ENCODE measurements at regions not wholly inside any gene's neighbourhood (a gene's known extent, or its start where the extent isn't known, plus 50 kb on each side); places are given as distances from the start of the nearest gene placed in this dataset.

GRCh38 chr11:134468081-134468668, 56.1 kb upstream of the B3GAT1 start:
- no peaks in the 10 kb centered on the region for H3K79me2 ChIP-seq (ENCODE audit: control insufficient read depth in 1 of 2, insufficient read depth in 2 of 2, low read length in 2 of 2)
- no peak overlapping the region for H2BK120ac ChIP-seq (replicated peaks; ENCODE audit: low read depth, low read length)
- TF ChIP-seq GABPA (IDR thresholded peaks at IDR 0.05; ENCODE audit: borderline replicate concordance, insufficient read depth, low read length) (no peak), MAX (IDR thresholded peaks at IDR 0.05) (no peak), PHF8 (conservative IDR thresholded peaks at IDR 0.05; ENCODE audit: low read depth, low read length) (no peak), KDM5A (IDR thresholded peaks at IDR 0.05; ENCODE audit: low read length) (no peak)
- ChIA-PET POLR2A (ENCODE audit: partially characterized antibody) (no interaction called here), CTCF (ENCODE audit: partially characterized antibody) (interaction anchor here (0.6 to 1.2 kb wide), 2 partner anchors 10 to 42 kb away, joined by 3 to 5 read pairs; no protein-coding TSS in a partner anchor)
- H3K36me3 ChIP-seq (ENCODE audit: control insufficient read depth in 2 of 4, insufficient read depth in 4 of 4, low read length in 3 of 4) = no peaks in the 10 kb centered on the region
- no peak overlapping the region for H4K8ac ChIP-seq (ENCODE audit: extremely low read depth, insufficient read depth, low read length)
- H3K79me1 ChIP-seq (ENCODE audit: low read depth, low read length) = no peaks in the 10 kb centered on the region
- FAIRE-seq (no peak), DNase-seq (ENCODE audit: low read depth in 1 of 2, low spot score in 2 of 2) (no peak)
- no peak overlapping the region for H3K18ac ChIP-seq (ENCODE audit: extremely low read depth, low read length)
- no peak overlapping the region for H4K91ac ChIP-seq (replicated peaks; ENCODE audit: insufficient read length, low read length)
- no peak overlapping the region for H2BK15ac ChIP-seq (ENCODE audit: low read length)
- no peak overlapping the region for H3K23ac ChIP-seq (ENCODE audit: insufficient read length)
- no peaks in the 10 kb centered on the region for H3K9me3 ChIP-seq (ENCODE audit: insufficient read depth in 2 of 2, low read depth in 1 of 2, low read length in 1 of 2)
- H2AK5ac ChIP-seq (ENCODE audit: low read depth, low read length) = no peak overlapping the region
- no peak overlapping the region for H2BK12ac ChIP-seq (ENCODE audit: low read depth, low read length)
- WGBS, 2 experiments (ENCODE audit: extremely low coverage in 1 of 2, insufficient coverage in 1 of 2, insufficient read length in 1 of 2, insufficient replicate concordance in 2 of 2, low coverage in 1 of 2, low lambda C conversion rate in 2 of 2, missing lambda C conversion rate in 1 of 2) = 89% methylated on average over 10 of the region's 10 CpGs; no CpG with 5 or more reads in 1 of the 2 experiments
- no peak overlapping the region for H3K9ac ChIP-seq (replicated peaks in 1 of 4; ENCODE audit: extremely low read depth in 1 of 4, low read depth in 3 of 4, low read length in 3 of 4)
- no peak overlapping the region for H3K4me2 ChIP-seq (ENCODE audit: insufficient read depth in 1 of 2, low read depth in 2 of 2, low read length in 2 of 2)
- no peak overlapping the region for H2AFZ ChIP-seq (ENCODE audit: low read length)
- peaks cover 0 to 2% of the 10 kb centered on the region in 2 experiments for H4K20me1 ChIP-seq (replicated peaks in 1 of 2; ENCODE audit: control insufficient read depth in 1 of 2, insufficient read depth in 2 of 2, low read length in 2 of 2)
- peaks cover 0 to 4% (median 1%) of the 10 kb centered on the region in 4 experiments; a peak in 4 of 7 replicates for H3K4me1 ChIP-seq (replicated peaks in 1 of 4; ENCODE audit: control insufficient read depth in 3 of 4, insufficient read depth in 4 of 4, low read length in 3 of 4)
- no peaks in the 10 kb centered on the region for H3K23me2 ChIP-seq (ENCODE audit: low read depth, low read length)
- H2BK20ac ChIP-seq (ENCODE audit: low read length) = no peak overlapping the region
- H3K56ac ChIP-seq (replicated peaks; ENCODE audit: insufficient read length, low read depth, low read length) = no peak overlapping the region
- no peak overlapping the region for H4K5ac ChIP-seq (ENCODE audit: insufficient read length, low read depth, low read length)
- peaks cover 0 to 7% (median 6%) of the 10 kb centered on the region in 4 experiments; a peak in 4 of 7 replicates for H3K27me3 ChIP-seq (replicated peaks in 1 of 4; ENCODE audit: control insufficient read depth in 3 of 4, extremely low read depth in 1 of 4, insufficient read depth in 3 of 4, low read length in 3 of 4)
- no peak overlapping the region for H3K27ac ChIP-seq (ENCODE audit: low read depth, low read length)
- no peak overlapping the region for H3K4ac ChIP-seq (replicated peaks; ENCODE audit: insufficient read length, low read depth, low read length)
- H3K14ac ChIP-seq (ENCODE audit: insufficient read length) = no peak overlapping the region
- no peak overlapping the region for H2BK5ac ChIP-seq (ENCODE audit: low read depth, low read length)
- no peak overlapping the region for H3K4me3 ChIP-seq (ENCODE audit: extremely low read depth in 1 of 4, insufficient read depth in 2 of 4, low read depth in 3 of 4, low read length in 4 of 4)
